IPS-NIHi7 (cell line): ENCODE measurements at regions not wholly inside any gene's neighbourhood (a gene's known extent, or its start where the extent isn't known, plus 50 kb on each side); places are given as distances from the start of the nearest gene placed in this dataset.

Experiments
- DNase-seq: peaks from one replicate; pipeline ENCODE4 v3.0.0; 2012; ENCODE audit warnings: mixed read lengths; ENCODE audit errors: extremely low spot score

- no peak for DNase-seq
Measured at GRCh38 chr3:34956511-34956910, 682.8 kb upstream of the ARPP21 start.

- no peak for DNase-seq
Measured at GRCh38 chr3:34957677-34958076, 681.6 kb upstream of the ARPP21 start.

- DNase-seq = no peak
Measured at GRCh38 chr3:34969513-34969912, 669.8 kb upstream of the ARPP21 start.

- DNase-seq = no peak
Measured at GRCh38 chr3:34972481-34972880, 666.8 kb upstream of the ARPP21 start.

GRCh38 chr3:34973586-34973985 lies 665.7 kb upstream of the ARPP21 start:
- DNase-seq = no peak

- DNase-seq = no peak
Measured at GRCh38 chr3:34983631-34984030, 655.7 kb upstream of the ARPP21 start.

GRCh38 chr3:34988296-34988695 lies 651.0 kb upstream of the ARPP21 start:
- no peak for DNase-seq

- DNase-seq = no peak
Measured at GRCh38 chr3:34995796-34996430, 643.4 kb upstream of the ARPP21 start.

- no peak for DNase-seq
Measured at GRCh38 chr3:34998902-34999301, 640.4 kb upstream of the ARPP21 start.

GRCh38 chr3:35012214-35012613 lies 627.1 kb upstream of the ARPP21 start:
- no peak for DNase-seq

GRCh38 chr3:35028157-35028556 lies 611.2 kb upstream of the ARPP21 start:
- no peak for DNase-seq

GRCh38 chr3:35042210-35042991 lies 596.9 kb upstream of the ARPP21 start:
- no peak for DNase-seq

GRCh38 chr3:35043040-35043439 lies 596.3 kb upstream of the ARPP21 start:
- no peak for DNase-seq

- DNase-seq = no peak
Measured at GRCh38 chr3:35044190-35044589, 595.1 kb upstream of the ARPP21 start.

- no peak for DNase-seq
Measured at GRCh38 chr3:35045118-35045517, 594.2 kb upstream of the ARPP21 start.

GRCh38 chr3:35064761-35065160 lies 574.6 kb upstream of the ARPP21 start:
- no peak for DNase-seq

GRCh38 chr3:35065891-35066290 lies 573.4 kb upstream of the ARPP21 start:
- no peak for DNase-seq

- DNase-seq = no peak
Measured at GRCh38 chr3:35067750-35068149, 571.6 kb upstream of the ARPP21 start.

- no peak for DNase-seq
Measured at GRCh38 chr3:35070088-35070487, 569.2 kb upstream of the ARPP21 start.

GRCh38 chr3:35071772-35072171 lies 567.6 kb upstream of the ARPP21 start:
- no peak for DNase-seq

- DNase-seq = no peak
Measured at GRCh38 chr3:35078780-35079179, 560.5 kb upstream of the ARPP21 start.

GRCh38 chr3:35079403-35079802 lies 559.9 kb upstream of the ARPP21 start:
- DNase-seq = no peak

GRCh38 chr3:35081899-35082298 lies 557.4 kb upstream of the ARPP21 start:
- DNase-seq = no peak

- no peak for DNase-seq
Measured at GRCh38 chr3:35088943-35089342, 550.4 kb upstream of the ARPP21 start.
